ENCODE measurements at regions not wholly inside any gene's neighbourhood (a gene's known extent, or its start where the extent isn't known, plus 50 kb on each side); places are given as distances from the start of the nearest gene placed in this dataset.

DNA sequence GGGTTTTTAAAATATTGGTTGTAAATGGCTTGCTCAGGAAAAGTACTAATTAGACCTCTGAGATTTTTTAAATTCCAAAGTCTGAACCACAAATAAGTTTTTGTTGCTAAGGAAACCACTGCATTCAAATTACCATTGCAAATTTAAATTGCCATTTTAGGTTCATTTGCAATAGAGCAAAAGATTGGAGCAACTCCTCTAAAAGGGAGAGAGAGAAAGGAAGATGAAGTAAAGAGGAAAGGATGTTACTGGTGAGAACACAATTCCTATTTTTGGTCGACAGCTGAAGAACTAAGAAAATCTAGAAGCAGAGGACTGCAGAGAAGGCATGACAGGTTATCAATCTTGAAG lies 74.9 kb downstream of the FOXI3 start:
- TF ChIP-seq, protein P1, sequence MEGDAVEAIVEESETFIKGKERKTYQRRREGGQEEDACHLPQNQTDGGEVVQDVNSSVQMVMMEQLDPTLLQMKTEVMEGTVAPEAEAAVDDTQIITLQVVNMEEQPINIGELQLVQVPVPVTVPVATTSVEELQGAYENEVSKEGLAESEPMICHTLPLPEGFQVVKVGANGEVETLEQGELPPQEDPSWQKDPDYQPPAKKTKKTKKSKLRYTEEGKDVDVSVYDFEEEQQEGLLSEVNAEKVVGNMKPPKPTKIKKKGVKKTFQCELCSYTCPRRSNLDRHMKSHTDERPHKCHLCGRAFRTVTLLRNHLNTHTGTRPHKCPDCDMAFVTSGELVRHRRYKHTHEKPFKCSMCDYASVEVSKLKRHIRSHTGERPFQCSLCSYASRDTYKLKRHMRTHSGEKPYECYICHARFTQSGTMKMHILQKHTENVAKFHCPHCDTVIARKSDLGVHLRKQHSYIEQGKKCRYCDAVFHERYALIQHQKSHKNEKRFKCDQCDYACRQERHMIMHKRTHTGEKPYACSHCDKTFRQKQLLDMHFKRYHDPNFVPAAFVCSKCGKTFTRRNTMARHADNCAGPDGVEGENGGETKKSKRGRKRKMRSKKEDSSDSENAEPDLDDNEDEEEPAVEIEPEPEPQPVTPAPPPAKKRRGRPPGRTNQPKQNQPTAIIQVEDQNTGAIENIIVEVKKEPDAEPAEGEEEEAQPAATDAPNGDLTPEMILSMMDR (IDR thresholded peaks at IDR 0.05): no peak
- TF ChIP-seq POLR2A (IDR thresholded peaks at IDR 0.05): no peak
- TF ChIP-seq EP300 (IDR thresholded peaks at IDR 0.05): no peak

All from sigmoid colon (tissue), 4 donors.